Osteoblast (primary cell): ENCODE measurements at regions not wholly inside any gene's neighbourhood (a gene's known extent, or its start where the extent isn't known, plus 50 kb on each side); places are given as distances from the start of the nearest gene placed in this dataset.

ENCODE experiments used
- DNase-seq: peaks from one replicate; pipeline ENCODE4 v3.0.0; 2011; ENCODE audit warnings: low spot score, mixed read lengths; ENCODE audit not compliant: insufficient read length; ENCODE audit errors: missing footprints
- H2AFZ ChIP-seq: 2 replicates; pipeline ENCODE4 v1.6.0; 2011; ENCODE audit warnings: mild to moderate bottlenecking, low read length
- H3K27ac ChIP-seq: 2 replicates; pipeline ENCODE4 v1.5.1; 2011; ENCODE audit warnings: mild to moderate bottlenecking, low read depth, low read length, moderate library complexity
- H3K27me3 ChIP-seq: 2 replicates; pipeline ENCODE4 v1.6.0; 2012; ENCODE audit warnings: mild to moderate bottlenecking, control low read depth, inconsistent platforms, low read length, moderate library complexity; ENCODE audit not compliant: insufficient read depth
- H3K36me3 ChIP-seq: 2 replicates; pipeline ENCODE4 v1.5.1; 2011; ENCODE audit warnings: mild to moderate bottlenecking, low read length, control low read depth, moderate library complexity; ENCODE audit not compliant: insufficient read depth
- H3K4me1 ChIP-seq: 2 replicates; pipeline ENCODE4 v1.5.1; 2011; ENCODE audit warnings: mild to moderate bottlenecking, low read length, control low read depth, moderate library complexity; ENCODE audit not compliant: insufficient read depth
- H3K4me2 ChIP-seq: 2 replicates; pipeline ENCODE4 v1.6.0; 2011; ENCODE audit warnings: mild to moderate bottlenecking, low read length; ENCODE audit not compliant: insufficient read depth
- H3K4me3 ChIP-seq: fragments of 200-600 bp; sonication (generic); 3 replicates; pipeline ENCODE4 v1.5.1; 2012; ENCODE audit warnings: mild to moderate bottlenecking, low read length, inconsistent platforms; ENCODE audit not compliant: insufficient read depth
- H3K79me2 ChIP-seq: 2 replicates; pipeline ENCODE4 v1.6.0; 2012; ENCODE audit warnings: mild to moderate bottlenecking, low read length, control low read depth, inconsistent platforms; ENCODE audit not compliant: insufficient read depth
- H3K9me3 ChIP-seq: 2 replicates; pipeline ENCODE4 v1.5.1; 2011; ENCODE audit warnings: low read depth, low read length, control low read depth
- H4K20me1 ChIP-seq: 2 replicates; pipeline ENCODE4 v1.6.0; 2012; ENCODE audit warnings: mild to moderate bottlenecking, low read length, control low read depth; ENCODE audit not compliant: insufficient read depth
- CTCF ChIP-seq: IDR thresholded peaks from 2 replicates; pipeline ENCODE4 v1.5.1; 2011; ENCODE audit warnings: mild to moderate bottlenecking, low read depth, low read length, moderate library complexity; ENCODE audit errors: extremely low read depth

GRCh38 chr10:64209561-64209960 is 688.4 kb downstream of the REEP3 start:
- peaks cover 5% of the 10 kb centered on the region for H3K9me3 ChIP-seq
- H3K36me3 ChIP-seq = no peaks in the 10 kb centered on the region
- TF ChIP-seq CTCF = no peak
- no peak overlapping the region for H3K4me3 ChIP-seq
- no peak overlapping the region for H3K4me2 ChIP-seq
- no peaks in the 10 kb centered on the region for H3K79me2 ChIP-seq
- H3K4me1 ChIP-seq = no peaks in the 10 kb centered on the region
- no peaks in the 10 kb centered on the region for H3K27me3 ChIP-seq
- no peak for DNase-seq
- H3K27ac ChIP-seq = no peak overlapping the region
- no peak overlapping the region for H2AFZ ChIP-seq
- no peaks in the 10 kb centered on the region for H4K20me1 ChIP-seq

- H3K4me3 ChIP-seq = no peak overlapping the region
- DNase-seq = no peak
- H4K20me1 ChIP-seq = no peaks in the 10 kb centered on the region
- H3K9me3 ChIP-seq = peaks cover 5% of the 10 kb centered on the region
- H3K27me3 ChIP-seq = no peaks in the 10 kb centered on the region
- no peaks in the 10 kb centered on the region for H3K36me3 ChIP-seq
- no peaks in the 10 kb centered on the region for H3K79me2 ChIP-seq
- no peak overlapping the region for H3K27ac ChIP-seq
- H3K4me1 ChIP-seq = no peaks in the 10 kb centered on the region
- H3K4me2 ChIP-seq = no peak overlapping the region
- TF ChIP-seq CTCF = no peak
- no peak overlapping the region for H2AFZ ChIP-seq
These were observed 689.0 kb downstream of the REEP3 start for GRCh38 chr10:64210211-64210610.

GRCh38 chr10:64211466-64211865 is 690.3 kb downstream of the REEP3 start:
- H3K4me1 ChIP-seq = no peaks in the 10 kb centered on the region
- H3K27ac ChIP-seq = no peak overlapping the region
- no peaks in the 10 kb centered on the region for H3K79me2 ChIP-seq
- H3K36me3 ChIP-seq = no peaks in the 10 kb centered on the region
- H3K4me3 ChIP-seq = no peak overlapping the region
- H3K27me3 ChIP-seq = no peaks in the 10 kb centered on the region
- DNase-seq = no peak
- H3K9me3 ChIP-seq = peaks cover 2% of the 10 kb centered on the region
- no peak overlapping the region for H2AFZ ChIP-seq
- no peaks in the 10 kb centered on the region for H4K20me1 ChIP-seq
- H3K4me2 ChIP-seq = no peak overlapping the region
- no peak for TF ChIP-seq CTCF

- no peak for DNase-seq
- Histone ChIP-seq H3K27me3 (no peaks in the 10 kb centered on the region), H3K4me1 (no peaks in the 10 kb centered on the region), H4K20me1 (no peaks in the 10 kb centered on the region), H3K36me3 (no peaks in the 10 kb centered on the region), H3K9me3 (peaks cover 2% of the 10 kb centered on the region), H3K27ac (no peak overlapping the region), H3K4me2 (no peak overlapping the region), H3K79me2 (no peaks in the 10 kb centered on the region), H2AFZ (no peak overlapping the region), H3K4me3 (no peak overlapping the region)
- TF ChIP-seq CTCF = no peak
These were observed 693.9 kb downstream of the REEP3 start for GRCh38 chr10:64215088-64215487.
